ENCODE measurements at regions not wholly inside any gene's neighbourhood (a gene's known extent, or its start where the extent isn't known, plus 50 kb on each side); places are given as distances from the start of the nearest gene placed in this dataset.

DNA sequence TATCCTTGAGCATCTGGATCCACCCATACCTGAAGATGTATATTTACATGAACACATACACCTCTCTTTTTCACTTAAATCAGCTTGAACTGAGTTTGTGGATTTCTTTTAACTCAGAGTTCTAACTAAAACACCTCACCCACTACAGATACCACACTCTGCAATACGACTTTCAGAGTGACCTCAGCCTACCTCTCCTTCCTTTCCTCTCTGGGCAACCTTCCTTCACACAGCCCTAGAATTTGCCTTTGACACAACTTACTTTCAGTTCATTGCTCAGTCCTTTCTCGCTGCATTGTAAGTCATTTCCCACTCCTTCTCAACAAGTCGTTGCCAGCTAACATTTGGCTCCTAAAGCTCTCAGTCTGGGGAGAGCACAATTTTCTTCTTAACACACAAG lies 151.9 kb upstream of the IRX3 start:
- TF ChIP-seq POLR2A (IDR thresholded peaks at IDR 0.05): no peak
- TF ChIP-seq, protein P1, sequence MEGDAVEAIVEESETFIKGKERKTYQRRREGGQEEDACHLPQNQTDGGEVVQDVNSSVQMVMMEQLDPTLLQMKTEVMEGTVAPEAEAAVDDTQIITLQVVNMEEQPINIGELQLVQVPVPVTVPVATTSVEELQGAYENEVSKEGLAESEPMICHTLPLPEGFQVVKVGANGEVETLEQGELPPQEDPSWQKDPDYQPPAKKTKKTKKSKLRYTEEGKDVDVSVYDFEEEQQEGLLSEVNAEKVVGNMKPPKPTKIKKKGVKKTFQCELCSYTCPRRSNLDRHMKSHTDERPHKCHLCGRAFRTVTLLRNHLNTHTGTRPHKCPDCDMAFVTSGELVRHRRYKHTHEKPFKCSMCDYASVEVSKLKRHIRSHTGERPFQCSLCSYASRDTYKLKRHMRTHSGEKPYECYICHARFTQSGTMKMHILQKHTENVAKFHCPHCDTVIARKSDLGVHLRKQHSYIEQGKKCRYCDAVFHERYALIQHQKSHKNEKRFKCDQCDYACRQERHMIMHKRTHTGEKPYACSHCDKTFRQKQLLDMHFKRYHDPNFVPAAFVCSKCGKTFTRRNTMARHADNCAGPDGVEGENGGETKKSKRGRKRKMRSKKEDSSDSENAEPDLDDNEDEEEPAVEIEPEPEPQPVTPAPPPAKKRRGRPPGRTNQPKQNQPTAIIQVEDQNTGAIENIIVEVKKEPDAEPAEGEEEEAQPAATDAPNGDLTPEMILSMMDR (IDR thresholded peaks at IDR 0.05): no peak
